D341Med (cell line): ENCODE measurements at regions not wholly inside any gene's neighbourhood (a gene's known extent, or its start where the extent isn't known, plus 50 kb on each side); places are given as distances from the start of the nearest gene placed in this dataset.

Experiments
- DNase-seq: peaks from one replicate; pipeline ENCODE4 v3.0.0; 2012; ENCODE audit warnings: low spot score

DNA sequence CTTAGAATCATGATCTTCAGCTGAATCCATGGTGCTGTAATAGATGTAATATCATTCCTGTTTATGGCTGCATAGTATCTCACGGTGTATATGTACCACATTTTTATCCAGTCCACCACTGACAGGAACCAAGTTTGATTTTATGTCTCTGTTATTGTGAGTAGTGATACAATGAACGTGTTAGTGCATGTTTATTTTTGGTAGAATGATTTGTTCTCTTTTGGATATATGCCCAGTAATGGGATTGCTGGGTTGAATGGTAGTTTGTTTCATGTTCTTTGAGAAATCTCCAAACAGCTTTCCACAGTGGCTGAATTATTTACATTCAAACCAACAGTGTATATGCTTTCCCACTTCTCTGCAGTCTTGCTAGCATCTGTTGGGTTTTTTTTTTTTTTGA lies 175.1 kb upstream of the CDH10 start:
- no peak for DNase-seq

GRCh38 chr5:24817966-24818365 lies 173.2 kb upstream of the CDH10 start:
- no peak for DNase-seq

DNA sequence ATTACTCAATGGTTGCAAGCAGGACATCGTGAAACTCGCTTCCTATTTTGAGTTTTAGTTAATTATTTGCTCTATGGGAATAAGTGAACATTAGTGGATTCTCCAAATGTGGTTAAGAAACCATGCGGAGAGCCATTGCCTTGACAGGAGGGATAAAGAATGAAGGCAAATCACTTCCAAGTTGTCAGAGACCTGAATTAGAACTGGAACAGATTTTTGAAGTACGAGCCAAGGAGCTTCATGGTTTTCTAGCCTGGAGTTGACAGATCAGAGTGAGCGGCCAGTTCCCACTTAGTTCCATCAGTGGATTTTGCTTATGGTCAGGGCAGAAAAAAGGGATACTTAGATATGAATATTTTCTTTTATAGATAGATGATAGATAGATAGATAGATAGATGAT lies 171.4 kb upstream of the CDH10 start:
- DNase-seq: no peak

DNA sequence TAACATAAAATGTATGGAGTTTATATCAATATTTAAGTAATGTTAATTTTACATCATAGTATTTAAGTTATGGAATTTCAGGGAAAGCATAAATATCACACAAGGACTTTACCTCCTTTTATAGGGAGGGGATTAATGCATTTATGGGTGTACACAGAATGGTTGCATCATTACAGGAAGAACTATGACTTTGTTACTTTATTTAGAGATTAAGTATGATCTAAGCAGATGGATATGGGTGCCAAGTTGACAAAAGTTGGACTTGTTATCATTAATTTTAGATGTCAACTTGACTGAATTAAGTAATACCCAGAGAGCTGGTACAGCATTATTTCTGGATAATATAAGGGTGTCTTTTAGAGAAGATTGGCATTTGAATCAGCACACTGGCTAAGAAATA lies 160.5 kb upstream of the CDH10 start:
- DNase-seq: no peak

DNA sequence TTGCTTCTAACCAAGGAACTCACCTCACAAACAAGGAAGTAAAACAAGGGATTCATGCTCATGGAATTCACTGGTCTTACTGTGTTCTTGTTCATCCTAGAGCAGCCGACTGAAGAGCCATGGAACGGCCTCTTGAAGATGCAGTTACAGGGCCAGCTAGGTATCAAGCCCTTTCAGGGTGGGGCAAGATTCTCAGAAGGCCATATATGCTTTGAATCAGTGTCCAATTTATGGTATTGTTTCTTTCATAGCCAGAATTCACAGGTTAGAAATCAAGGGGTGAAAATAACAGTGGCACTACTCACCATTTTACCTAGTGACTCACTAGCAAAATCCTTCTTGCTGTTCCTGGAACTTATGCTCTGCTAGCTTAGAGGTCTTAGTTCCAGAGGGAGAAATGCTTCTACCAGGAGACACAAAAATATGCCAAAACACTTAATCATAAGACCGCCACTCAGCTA lies 159.5 kb upstream of the CDH10 start:
- no peak for DNase-seq

GRCh38 chr5:24791326-24791725 lies 146.5 kb upstream of the CDH10 start:
- DNase-seq: no peak

GRCh38 chr5:24789611-24790351 lies 145.0 kb upstream of the CDH10 start:
- no peak for DNase-seq

DNA sequence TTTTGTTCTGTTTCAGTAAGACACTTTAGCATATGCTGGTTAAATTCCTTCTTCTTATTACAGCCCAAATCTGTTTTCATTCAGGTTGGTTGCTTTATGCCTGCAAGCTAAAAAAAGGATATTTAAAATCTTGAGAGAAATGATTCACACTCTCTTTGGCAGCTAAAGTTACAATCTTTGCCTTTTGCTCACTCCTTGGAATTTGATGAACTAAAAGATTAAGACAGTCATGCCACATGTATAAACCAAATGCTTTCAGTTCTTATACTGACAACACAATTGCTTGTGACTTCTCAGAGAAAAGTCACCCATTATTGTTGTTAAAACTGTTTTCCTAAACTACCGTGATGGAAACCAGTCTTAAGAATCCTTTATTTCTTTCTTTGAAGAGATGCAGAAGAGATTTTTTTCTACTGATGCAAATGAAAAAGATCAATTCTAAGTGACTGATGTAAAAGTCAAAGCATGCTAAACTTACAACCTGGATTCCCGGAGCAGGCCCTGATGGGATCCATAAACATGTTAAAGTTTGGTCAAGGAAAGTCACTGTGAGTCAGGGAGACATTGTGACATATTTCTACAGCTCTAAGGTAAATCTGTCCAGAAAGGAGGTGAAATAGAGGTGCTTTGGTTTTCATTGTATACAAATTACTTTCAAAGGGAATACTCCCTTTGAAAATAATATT lies 144.2 kb upstream of the CDH10 start:
- DNase-seq: no peak

DNA sequence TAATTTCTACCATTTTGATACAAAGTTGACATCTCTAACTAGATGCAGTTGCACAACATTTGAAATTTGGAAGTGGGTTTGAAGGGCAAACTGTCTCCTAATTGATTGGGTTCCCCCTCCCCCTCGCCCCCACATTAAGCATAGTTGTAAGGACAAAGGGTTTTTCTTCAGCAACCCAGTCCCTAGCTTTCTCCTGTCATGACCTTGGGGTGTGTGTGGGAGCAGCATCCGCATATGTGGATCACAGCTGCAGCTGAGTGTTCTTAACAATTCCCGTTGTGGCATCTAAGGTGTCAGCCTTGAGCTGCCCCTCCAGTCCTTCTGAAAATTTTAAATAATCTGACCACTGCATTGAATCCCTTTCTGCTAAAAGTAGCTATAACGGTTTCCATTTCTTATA lies 141.3 kb upstream of the CDH10 start:
- no peak for DNase-seq

DNA sequence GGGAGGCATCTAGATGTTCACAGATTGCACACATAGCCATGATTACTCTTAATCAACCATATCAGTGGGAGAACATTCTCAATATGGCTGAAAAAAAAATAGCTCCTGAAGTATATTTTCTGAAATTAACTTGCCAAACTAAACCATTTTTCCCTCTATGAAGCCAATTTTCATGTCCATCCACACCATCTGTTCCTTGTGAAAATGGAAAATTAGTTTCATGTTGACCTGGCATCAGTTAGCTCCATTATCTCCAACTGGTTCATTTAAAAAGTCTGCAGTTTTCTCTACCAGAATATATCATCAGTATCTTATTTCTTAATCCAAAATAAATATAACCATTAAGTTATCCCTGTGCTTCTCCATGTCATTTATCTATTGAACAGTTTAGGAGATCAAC lies 138.8 kb upstream of the CDH10 start:
- DNase-seq: no peak

DNA sequence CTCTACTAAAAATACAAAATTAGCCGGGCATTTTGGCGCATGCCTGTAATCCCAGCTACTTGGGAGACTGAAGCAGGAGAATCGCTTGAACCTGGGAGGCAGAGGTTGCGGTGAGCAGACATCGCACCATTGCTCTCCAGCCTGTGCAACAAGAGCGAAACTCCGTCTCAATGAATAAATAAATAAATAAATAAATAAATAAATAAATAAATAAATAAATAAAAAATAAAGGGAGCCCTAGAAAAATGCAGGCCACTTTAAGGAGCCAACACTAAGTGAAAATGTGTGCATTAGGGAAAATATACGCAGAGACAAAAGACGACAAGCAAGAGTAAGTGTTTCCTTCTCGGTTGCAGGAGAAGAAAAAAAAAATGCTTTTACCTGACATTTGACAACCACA lies 132.6 kb upstream of the CDH10 start:
- no peak for DNase-seq

DNA sequence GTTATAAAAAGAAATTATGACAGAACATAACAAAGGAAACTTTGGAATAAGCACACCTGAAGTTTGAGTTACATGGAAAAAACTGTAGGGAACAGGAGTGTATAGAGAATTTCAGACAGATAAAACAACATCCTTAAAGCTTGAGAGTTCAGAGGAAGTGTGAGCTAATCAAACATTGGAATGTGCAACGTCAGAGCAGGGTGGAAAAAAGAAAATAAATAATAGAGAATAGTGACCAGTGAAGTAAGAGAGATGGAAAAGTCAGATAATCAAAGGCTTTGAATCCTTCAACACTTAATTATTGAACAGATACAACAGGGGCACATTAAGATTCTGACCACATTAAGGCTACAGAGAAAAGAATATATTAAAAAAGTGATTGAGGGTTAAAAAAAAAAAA lies 128.5 kb upstream of the CDH10 start:
- no peak for DNase-seq

DNA sequence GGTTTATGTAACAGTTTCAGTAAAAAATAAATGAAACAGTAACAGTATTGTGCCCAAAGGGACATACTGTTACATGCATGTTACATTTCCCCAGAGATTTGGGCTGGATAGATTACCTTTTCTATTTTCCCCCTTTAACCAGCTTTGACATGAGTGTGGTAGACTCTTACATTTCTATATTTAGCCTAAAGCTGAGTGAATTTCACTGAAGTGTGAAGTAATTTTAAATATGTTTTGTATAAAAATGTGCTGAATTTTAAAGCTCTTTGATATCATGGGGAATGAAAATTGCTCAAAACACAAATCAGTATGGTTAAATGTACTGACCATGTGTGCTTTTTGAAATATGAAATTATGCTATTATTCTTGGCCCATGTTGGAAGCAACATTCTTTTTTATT lies 122.3 kb upstream of the CDH10 start:
- no peak for DNase-seq

DNA sequence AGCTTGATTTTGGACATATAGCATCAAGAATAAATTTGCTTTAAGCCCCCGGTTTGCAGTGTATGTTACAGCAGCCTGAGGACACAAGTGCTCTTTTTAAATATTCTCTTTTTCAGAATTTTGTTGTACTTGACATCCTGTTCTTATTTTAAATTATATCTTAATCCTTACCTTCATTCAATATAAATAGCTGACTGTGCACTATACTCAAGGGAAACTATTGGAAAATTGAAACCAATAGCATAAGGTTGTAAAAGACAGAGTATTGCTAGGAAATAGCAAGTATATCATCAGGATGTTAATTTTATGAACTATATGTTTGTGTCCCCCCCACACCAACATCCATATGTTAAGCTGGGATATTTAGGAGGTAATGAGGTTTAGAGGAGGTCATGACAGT lies 120.4 kb upstream of the CDH10 start:
- DNase-seq: no peak

- DNase-seq: no peak
These were observed 105.6 kb upstream of the CDH10 start for GRCh38 chr5:24750355-24750754.

GRCh38 chr5:24749701-24750100 lies 104.9 kb upstream of the CDH10 start:
- no peak for DNase-seq

GRCh38 chr5:24747327-24747726 lies 102.5 kb upstream of the CDH10 start:
- DNase-seq: no peak

DNA sequence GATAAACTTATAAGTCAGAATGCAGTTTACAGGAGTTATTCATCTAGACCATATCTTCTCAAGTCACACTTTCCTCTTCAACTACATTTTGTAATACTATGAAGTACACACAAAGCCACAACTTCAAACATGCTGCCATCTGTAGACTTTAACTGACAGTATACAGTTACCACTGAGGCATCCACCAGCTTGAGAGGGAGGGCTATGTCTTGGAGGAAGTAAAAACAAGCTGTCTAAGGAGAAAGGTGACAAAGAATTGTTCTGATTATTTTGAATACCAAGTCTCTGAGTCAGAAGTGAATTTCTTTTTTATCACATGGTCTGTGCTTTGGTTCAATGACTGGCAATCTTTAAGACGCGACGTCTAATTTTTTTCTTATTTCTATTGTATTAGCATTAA lies 97.6 kb upstream of the CDH10 start:
- DNase-seq: no peak

DNA sequence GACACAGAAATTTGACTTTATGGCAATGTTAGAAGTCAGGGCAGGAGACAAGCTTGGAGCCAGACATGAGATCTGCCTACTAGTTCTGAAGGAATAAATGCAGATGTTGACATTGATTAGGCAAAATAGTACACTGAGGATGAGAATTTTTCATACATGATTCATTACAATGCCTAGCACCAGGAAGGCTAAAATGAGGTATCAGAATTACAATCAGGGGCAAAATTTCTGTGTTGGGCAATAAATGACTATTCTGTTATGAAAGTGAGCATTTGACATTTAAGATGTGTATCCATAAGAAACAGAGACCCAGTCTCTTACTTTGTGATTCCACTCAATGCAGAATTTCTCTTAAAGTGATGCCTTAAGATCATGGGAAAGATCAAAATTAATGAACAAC lies 92.4 kb upstream of the CDH10 start:
- DNase-seq: no peak

- DNase-seq: no peak
These were observed 90.5 kb upstream of the CDH10 start for GRCh38 chr5:24735284-24735683.

- no peak for DNase-seq
These were observed 87.4 kb upstream of the CDH10 start for GRCh38 chr5:24732184-24732583.

GRCh38 chr5:24720743-24721142 lies 76.0 kb upstream of the CDH10 start:
- DNase-seq: no peak

GRCh38 chr5:24714746-24715145 lies 70.0 kb upstream of the CDH10 start:
- DNase-seq: no peak

- no peak for DNase-seq
These were observed 68.2 kb upstream of the CDH10 start for GRCh38 chr5:24712947-24713346.
